Mesenchymal stem cell (in vitro differentiated cells and primary cell): ENCODE measurements at regions not wholly inside any gene's neighbourhood (a gene's known extent, or its start where the extent isn't known, plus 50 kb on each side); places are given as distances from the start of the nearest gene placed in this dataset.
"Not testable (repeated sequence)": the region's sequence is repeated elsewhere in the genome, so short reads cannot be mapped to it uniquely, and the experiment has no call there.

Experiments
- DNase-seq: peaks from one replicate; pipeline ENCODE4 v3.0.0-alpha.2; 2013
- H2AFZ ChIP-seq: one replicate; pipeline ENCODE4 v1.6.1; 2013; ENCODE audit warnings: low read depth, mild to moderate bottlenecking, control low read depth, inconsistent platforms, low read length, moderate library complexity
- H2AK5ac ChIP-seq: 2 replicates; pipeline ENCODE4 v1.6.1; 2013; ENCODE audit warnings: low read length, moderate library complexity, mild to moderate bottlenecking, inconsistent platforms; ENCODE audit not compliant: severe bottlenecking
- H2BK120ac ChIP-seq: one replicate; pipeline ENCODE4 v1.6.1; 2013; ENCODE audit warnings: low read depth, mild to moderate bottlenecking, inconsistent platforms, low read length, moderate library complexity
- H2BK12ac ChIP-seq, 2 experiments: one replicate each; pipeline ENCODE4 v1.6.1; 2013; ENCODE audit warnings: inconsistent platforms in 2 of 2, low read length in 2 of 2, mild to moderate bottlenecking in 2 of 2, moderate library complexity in 2 of 2, control low read depth in 1 of 2
- H2BK15ac ChIP-seq: one replicate; pipeline ENCODE4 v1.6.1; 2013; ENCODE audit warnings: mild to moderate bottlenecking, low read depth, inconsistent platforms; ENCODE audit not compliant: poor library complexity, severe bottlenecking
- H2BK5ac ChIP-seq: 2 replicates; pipeline ENCODE4 v1.6.1; 2013; ENCODE audit warnings: low read depth, mild to moderate bottlenecking, low read length, control low read depth, inconsistent platforms; ENCODE audit not compliant: poor library complexity, severe bottlenecking
- H3K14ac ChIP-seq, 2 experiments: one replicate each; pipeline ENCODE4 v1.6.1; 2013; ENCODE audit warnings: inconsistent platforms in 2 of 2, low read length in 2 of 2, control low read depth in 1 of 2, mild to moderate bottlenecking in 1 of 2, moderate library complexity in 1 of 2
- H3K18ac ChIP-seq, 2 experiments: one replicate each; pipeline ENCODE4 v1.6.1; 2013; ENCODE audit warnings: inconsistent platforms in 2 of 2, low read length in 2 of 2, control low read depth in 1 of 2, low read depth in 1 of 2, mild to moderate bottlenecking in 1 of 2
- H3K23ac ChIP-seq, 2 experiments: one replicate each; pipeline ENCODE4 v1.6.1; 2013; ENCODE audit warnings: inconsistent platforms in 2 of 2, low read length in 2 of 2, mild to moderate bottlenecking in 2 of 2, moderate library complexity in 2 of 2, control low read depth in 1 of 2
- H3K27ac ChIP-seq: 2 replicates; pipeline ENCODE4 v1.5.1; 2013; ENCODE audit warnings: mild to moderate bottlenecking, moderate library complexity, low read length, control low read depth, inconsistent platforms; ENCODE audit not compliant: poor library complexity, severe bottlenecking
- H3K27me3 ChIP-seq, 2 experiments: 2 replicates each; pipeline versions ENCODE4 v1.6.1 to v1.7.0; 2013; ENCODE audit warnings: low read length in 2 of 2, mild to moderate bottlenecking in 2 of 2, moderate library complexity in 2 of 2, control low read depth in 1 of 2, inconsistent platforms in 1 of 2; ENCODE audit not compliant: control insufficient read depth in 1 of 2, insufficient read depth in 1 of 2
- H3K36me3 ChIP-seq, 2 experiments: 2 replicates each; pipeline versions ENCODE4 v1.6.1 to v1.7.0; 2013; ENCODE audit warnings: low read length in 2 of 2, control low read depth in 1 of 2, inconsistent platforms in 1 of 2, low read depth in 1 of 2, mild to moderate bottlenecking in 1 of 2; ENCODE audit not compliant: insufficient read depth in 2 of 2, control insufficient read depth in 1 of 2
- H3K4ac ChIP-seq, 2 experiments: one replicate each; pipeline ENCODE4 v1.6.1; 2013; ENCODE audit warnings: inconsistent platforms in 2 of 2, low read length in 2 of 2, mild to moderate bottlenecking in 2 of 2, moderate library complexity in 2 of 2, control low read depth in 1 of 2, low read depth in 1 of 2
- H3K4me1 ChIP-seq: 2 replicates; pipeline ENCODE4 v1.6.1; 2013; ENCODE audit warnings: low read depth, low read length, control low read depth; ENCODE audit not compliant: control insufficient read depth, insufficient read depth
- H3K4me2 ChIP-seq: 2 replicates; pipeline ENCODE4 v1.6.1; 2013; ENCODE audit warnings: low read length, mild to moderate bottlenecking, inconsistent platforms; ENCODE audit not compliant: poor library complexity, severe bottlenecking
- H3K4me3 ChIP-seq, 2 experiments: 2 replicates each; pipeline versions ENCODE4 v1.5.1 to v1.7.0; 2013; ENCODE audit warnings: low read length in 2 of 2, mild to moderate bottlenecking in 2 of 2, control low read depth in 1 of 2, low read depth in 1 of 2; ENCODE audit not compliant: insufficient read depth in 1 of 2
- H3K79me1 ChIP-seq: replicated peaks from 2 replicates; pipeline ENCODE4 v1.6.1; 2013; ENCODE audit warnings: mild to moderate bottlenecking, control low read depth, low read length, inconsistent platforms; ENCODE audit not compliant: poor library complexity, severe bottlenecking
- H3K9ac ChIP-seq: 2 replicates; pipeline ENCODE4 v1.7.0; 2013; ENCODE audit warnings: mild to moderate bottlenecking, low read length, moderate library complexity
- H3K9me3 ChIP-seq: 2 replicates; pipeline ENCODE4 v1.7.0; 2013; ENCODE audit warnings: mild to moderate bottlenecking, low read length; ENCODE audit not compliant: control insufficient read depth
- H4K8ac ChIP-seq: one replicate; pipeline ENCODE4 v1.6.1; 2013; ENCODE audit warnings: inconsistent platforms, mild to moderate bottlenecking, low read length, moderate library complexity
- H4K91ac ChIP-seq: one replicate; pipeline ENCODE4 v1.6.1; 2013; ENCODE audit warnings: mild to moderate bottlenecking, low read length, inconsistent platforms
- WGBS: methylation state at CpG from one replicate; pipeline ENCODE4 v1.1.7; 2013; ENCODE audit warnings: mixed read lengths; 5-methylcytosine and 5-hydroxymethylcytosine counted together

GRCh38 chr5:85662969-85663707 is 954.6 kb upstream of the COX7C start:
- not testable (repeated sequence) for H4K8ac ChIP-seq, H2BK5ac ChIP-seq, H3K9ac ChIP-seq, H4K91ac ChIP-seq, H3K27me3 ChIP-seq, DNase-seq, H2AFZ ChIP-seq, H3K27ac ChIP-seq, H3K4me2 ChIP-seq, H2BK120ac ChIP-seq, H3K4me1 ChIP-seq, H3K79me1 ChIP-seq, H3K4me3 ChIP-seq, H3K9me3 ChIP-seq, H3K14ac ChIP-seq, H2AK5ac ChIP-seq, H3K23ac ChIP-seq, H3K18ac ChIP-seq, H2BK12ac ChIP-seq, H3K36me3 ChIP-seq, H2BK15ac ChIP-seq, H3K4ac ChIP-seq
- WGBS, result 87% methylated on average over 22 of the region's 29 CpGs

- H3K27ac ChIP-seq, result no peak overlapping the region
- H3K36me3 ChIP-seq, result no peaks in the 10 kb centered on the region
- H2BK120ac ChIP-seq, result no peak overlapping the region
- H3K18ac ChIP-seq, result no peak overlapping the region
- no peak overlapping the region for H3K4me2 ChIP-seq
- H2AFZ ChIP-seq, result no peak overlapping the region
- no peaks in the 10 kb centered on the region for H3K27me3 ChIP-seq
- H3K79me1 ChIP-seq, result no peaks in the 10 kb centered on the region
- H4K91ac ChIP-seq, result no peak overlapping the region
- H4K8ac ChIP-seq, result no peak overlapping the region
- H3K4me3 ChIP-seq, result no peak overlapping the region
- H3K9me3 ChIP-seq, result no peaks in the 10 kb centered on the region
- no peak overlapping the region for H2BK5ac ChIP-seq
- H2BK15ac ChIP-seq, result no peak overlapping the region
- H2AK5ac ChIP-seq, result no peak overlapping the region
- H2BK12ac ChIP-seq, result no peak overlapping the region
- no peak overlapping the region for H3K4ac ChIP-seq
- 75% methylated on average over 1 of the region's 2 CpGs for WGBS
- H3K23ac ChIP-seq, result no peak overlapping the region
- H3K4me1 ChIP-seq, result no peaks in the 10 kb centered on the region
- H3K14ac ChIP-seq, result no peak overlapping the region
- H3K9ac ChIP-seq, result no peak overlapping the region
- no peak for DNase-seq
Measured at GRCh38 chr5:85663708-85664031, 954.1 kb upstream of the COX7C start.

- no peaks in the 10 kb centered on the region for H3K36me3 ChIP-seq
- H2BK12ac ChIP-seq, result no peak overlapping the region
- H3K9ac ChIP-seq, result no peak overlapping the region
- H2BK15ac ChIP-seq, result no peak overlapping the region
- H3K4me2 ChIP-seq, result no peak overlapping the region
- DNase-seq, result no peak
- H3K4me1 ChIP-seq, result no peaks in the 10 kb centered on the region
- H3K9me3 ChIP-seq, result no peaks in the 10 kb centered on the region
- H2BK120ac ChIP-seq, result no peak overlapping the region
- no peaks in the 10 kb centered on the region for H3K27me3 ChIP-seq
- no peaks in the 10 kb centered on the region for H3K79me1 ChIP-seq
- no peak overlapping the region for H4K91ac ChIP-seq
- H2AFZ ChIP-seq, result no peak overlapping the region
- H3K27ac ChIP-seq, result no peak overlapping the region
- H2BK5ac ChIP-seq, result no peak overlapping the region
- H3K14ac ChIP-seq, result no peak overlapping the region
- no peak overlapping the region for H3K4ac ChIP-seq
- no peak overlapping the region for H2AK5ac ChIP-seq
- no peak overlapping the region for H4K8ac ChIP-seq
- H3K18ac ChIP-seq, result no peak overlapping the region
- no peak overlapping the region for H3K4me3 ChIP-seq
- H3K23ac ChIP-seq, result no peak overlapping the region
Measured at GRCh38 chr5:85670417-85670816, 947.3 kb upstream of the COX7C start.

- Histone ChIP-seq H3K23ac (no peak overlapping the region), H3K79me1 (no peaks in the 10 kb centered on the region), H3K36me3 (no peaks in the 10 kb centered on the region), H2BK120ac (no peak overlapping the region), H3K4me1 (no peaks in the 10 kb centered on the region), H3K14ac (no peak overlapping the region), H2BK15ac (no peak overlapping the region), H2AFZ (no peak overlapping the region), H2AK5ac (no peak overlapping the region), H3K9ac (no peak overlapping the region), H3K4me3 (no peak overlapping the region), H3K9me3 (no peaks in the 10 kb centered on the region), H3K18ac (no peak overlapping the region), H3K4me2 (no peak overlapping the region), H3K27me3 (no peaks in the 10 kb centered on the region), H3K4ac (no peak overlapping the region), H2BK5ac (no peak overlapping the region), H3K27ac (no peak overlapping the region), H4K91ac (no peak overlapping the region), H2BK12ac (no peak overlapping the region), H4K8ac (no peak overlapping the region)
- 86% methylated on average over 1 of the region's 3 CpGs for WGBS
- no peak for DNase-seq
Measured at GRCh38 chr5:85671223-85671970, 946.3 kb upstream of the COX7C start.
